Endothelial cell (in vitro differentiated cells): ENCODE measurements at regions not wholly inside any gene's neighbourhood (a gene's known extent, or its start where the extent isn't known, plus 50 kb on each side); places are given as distances from the start of the nearest gene placed in this dataset.

Experiments used
- DNase-seq: peaks from one replicate; pipeline ENCODE4 v3.0.0; 2021; ENCODE audit warnings: low spot score
- H3K27ac Mint-ChIP-seq: one replicate; pipeline ENCODE4 v1.8.0; 2021; ENCODE audit warnings: mixed read lengths, inconsistent platforms; ENCODE audit not compliant: unreplicated experiment
- H3K27me3 Mint-ChIP-seq: one replicate; pipeline ENCODE4 v1.8.0; 2021; ENCODE audit warnings: mild to moderate bottlenecking, moderate library complexity, mixed read lengths, inconsistent platforms; ENCODE audit not compliant: unreplicated experiment
- H3K36me3 Mint-ChIP-seq: one replicate; pipeline ENCODE4 v1.8.0; 2021; ENCODE audit warnings: mild to moderate bottlenecking, low read depth, mixed read lengths, inconsistent platforms; ENCODE audit not compliant: unreplicated experiment
- H3K4me1 Mint-ChIP-seq: one replicate; pipeline ENCODE4 v1.8.0; 2021; ENCODE audit warnings: mild to moderate bottlenecking, mixed read lengths, inconsistent platforms; ENCODE audit not compliant: unreplicated experiment
- H3K4me3 Mint-ChIP-seq: one replicate; pipeline ENCODE4 v1.8.0; 2021; ENCODE audit warnings: mild to moderate bottlenecking, mixed read lengths, inconsistent platforms; ENCODE audit not compliant: unreplicated experiment
- H3K9me3 Mint-ChIP-seq: one replicate; pipeline ENCODE4 v1.8.0; 2021; ENCODE audit warnings: mixed read lengths, inconsistent platforms; ENCODE audit not compliant: unreplicated experiment
- CTCF ChIP-seq: fragments of 200-600 bp; sonication (generic); IDR thresholded peaks from one replicate; pipeline ENCODE4 v1.5.0; 2021; ENCODE audit warnings: antibody characterized with exemption; ENCODE audit not compliant: unreplicated experiment

GRCh38 chr9:124205686-124206352 lies 51.9 kb upstream of the NEK6 start:
- Mint-ChIP-seq H3K9me3 (no peaks in the 10 kb centered on the region), H3K27ac (no peak overlapping the region), H3K4me3 (no peak overlapping the region), H3K4me1 (peaks cover 4% of the 10 kb centered on the region), H3K27me3 (peaks cover 4% of the 10 kb centered on the region), H3K36me3 (no peaks in the 10 kb centered on the region)
- DNase-seq, result no peak
- TF ChIP-seq CTCF, result no peak

GRCh38 chr9:124206391-124206790 lies 51.4 kb upstream of the NEK6 start:
- Mint-ChIP-seq H3K27me3 (peaks cover 4% of the 10 kb centered on the region), H3K4me3 (no peak overlapping the region), H3K27ac (no peak overlapping the region), H3K4me1 (peaks cover 4% of the 10 kb centered on the region), H3K36me3 (no peaks in the 10 kb centered on the region), H3K9me3 (no peaks in the 10 kb centered on the region)
- no peak for DNase-seq
- TF ChIP-seq CTCF, result no peak
